Epithelial cell of esophagus (primary cell): ENCODE measurements at regions not wholly inside any gene's neighbourhood (a gene's known extent, or its start where the extent isn't known, plus 50 kb on each side); places are given as distances from the start of the nearest gene placed in this dataset.
"Not testable (repeated sequence)": the region's sequence is repeated elsewhere in the genome, so short reads cannot be mapped to it uniquely, and the experiment has no call there.

Source experiments
- DNase-seq: peaks from one replicate; pipeline ENCODE4 v3.0.0; 2010; ENCODE audit warnings: low read depth
- H3K4me3 ChIP-seq: 2 replicates; pipeline ENCODE4 v1.5.1; 2011; ENCODE audit warnings: mild to moderate bottlenecking, low read length, control low read depth
- CTCF ChIP-seq: IDR thresholded peaks from 2 replicates; pipeline ENCODE4 v1.5.1; 2011; ENCODE audit warnings: low read depth, mild to moderate bottlenecking, low read length, control low read depth, inconsistent platforms; ENCODE audit not compliant: insufficient read depth; ENCODE audit errors: missing control alignments

- not testable (repeated sequence) for DNase-seq, H3K4me3 ChIP-seq
Measured at GRCh38 chr7:6990426-6991152, 164.5 kb upstream of the CCZ1B start.

DNA sequence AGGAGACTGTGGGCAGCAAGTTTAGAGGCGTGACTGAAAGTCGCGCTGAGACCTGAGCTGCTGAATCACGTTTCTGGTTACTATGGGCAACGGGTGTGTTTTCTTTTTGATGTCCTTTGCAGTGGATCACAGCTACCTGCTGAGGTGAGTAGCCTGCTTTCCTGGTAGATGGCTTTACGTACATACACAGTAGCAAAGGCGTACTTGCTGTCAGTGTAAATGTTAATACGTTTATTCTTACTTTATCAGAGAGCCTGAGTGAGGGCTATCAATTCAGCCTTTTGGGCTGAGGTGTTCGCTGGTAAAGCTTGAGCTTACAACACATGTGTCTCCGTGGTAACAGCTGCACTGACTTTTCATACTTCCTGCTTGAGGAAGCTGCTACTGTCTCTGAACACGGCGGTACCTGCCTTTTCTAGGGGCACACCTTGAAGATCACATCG lies 165.1 kb upstream of the CCZ1B start:
- not testable (repeated sequence) for H3K4me3 ChIP-seq
- DNase-seq, result peak; percentile 88

DNA sequence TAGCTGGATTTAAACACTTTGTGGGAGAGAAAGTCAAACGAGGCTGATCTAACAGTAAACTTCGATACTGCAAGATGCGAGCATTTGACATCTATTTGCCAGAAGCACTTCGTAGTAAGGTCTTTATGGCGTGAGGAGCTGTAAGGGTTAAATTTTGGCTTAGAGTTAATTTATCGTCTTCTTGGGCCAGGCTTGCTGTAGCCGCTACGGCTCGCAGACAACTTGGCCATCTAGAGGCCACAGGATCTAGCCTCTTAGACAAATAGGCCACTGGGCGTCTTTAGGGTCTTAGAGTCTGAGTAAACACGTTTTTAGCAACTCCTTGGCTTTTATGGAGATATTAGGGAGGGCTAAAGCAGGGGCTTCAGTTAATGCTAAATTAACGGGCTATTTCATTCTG lies 165.6 kb upstream of the CCZ1B start:
- not testable (repeated sequence) for H3K4me3 ChIP-seq

DNA sequence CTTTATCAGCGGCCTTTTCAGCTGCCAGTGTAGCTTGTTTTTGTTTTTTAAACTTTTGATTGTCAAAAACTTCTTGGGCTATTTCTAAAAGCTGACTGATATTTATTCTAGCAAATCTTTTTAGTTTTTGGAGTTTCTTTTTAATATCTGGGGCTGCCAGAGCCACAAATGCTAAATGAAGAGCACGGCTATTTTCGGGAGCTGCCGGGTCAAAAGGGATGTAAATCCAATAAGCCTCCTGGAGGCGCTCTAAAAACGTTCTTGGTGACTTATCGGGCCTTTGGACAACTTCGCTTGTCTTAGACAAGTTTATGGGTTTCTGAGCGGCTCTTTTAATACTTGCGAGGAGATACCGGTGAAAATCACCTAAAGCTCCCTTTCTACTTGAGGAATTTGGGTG lies 166.1 kb upstream of the CCZ1B start:
- DNase-seq, H3K4me3 ChIP-seq: not testable (repeated sequence)

More for the DNA sequence above, 165.6 kb upstream of the CCZ1B start:
- DNase-seq, result not testable (repeated sequence)

DNA sequence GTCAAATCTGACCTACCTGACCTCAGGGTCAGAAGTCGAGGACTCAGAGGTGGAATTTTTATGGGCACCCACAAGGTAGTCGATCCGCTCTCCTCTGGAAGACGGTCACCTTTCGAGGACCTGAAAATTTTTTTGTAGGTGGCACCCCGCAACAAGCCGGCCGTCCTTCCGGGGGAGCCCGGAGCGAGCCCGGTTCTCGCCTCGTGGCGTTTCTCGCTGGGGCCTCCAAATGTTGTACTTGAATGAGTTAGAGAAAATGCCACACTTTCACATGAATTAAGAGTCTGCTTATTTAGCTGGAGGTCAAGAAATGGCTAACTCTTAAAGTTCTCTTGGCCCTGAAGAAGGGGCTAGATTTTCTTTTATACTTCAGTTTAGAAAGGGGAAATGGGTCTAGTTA lies 169.0 kb upstream of the CCZ1B start:
- DNase-seq, H3K4me3 ChIP-seq: not testable (repeated sequence)

DNA sequence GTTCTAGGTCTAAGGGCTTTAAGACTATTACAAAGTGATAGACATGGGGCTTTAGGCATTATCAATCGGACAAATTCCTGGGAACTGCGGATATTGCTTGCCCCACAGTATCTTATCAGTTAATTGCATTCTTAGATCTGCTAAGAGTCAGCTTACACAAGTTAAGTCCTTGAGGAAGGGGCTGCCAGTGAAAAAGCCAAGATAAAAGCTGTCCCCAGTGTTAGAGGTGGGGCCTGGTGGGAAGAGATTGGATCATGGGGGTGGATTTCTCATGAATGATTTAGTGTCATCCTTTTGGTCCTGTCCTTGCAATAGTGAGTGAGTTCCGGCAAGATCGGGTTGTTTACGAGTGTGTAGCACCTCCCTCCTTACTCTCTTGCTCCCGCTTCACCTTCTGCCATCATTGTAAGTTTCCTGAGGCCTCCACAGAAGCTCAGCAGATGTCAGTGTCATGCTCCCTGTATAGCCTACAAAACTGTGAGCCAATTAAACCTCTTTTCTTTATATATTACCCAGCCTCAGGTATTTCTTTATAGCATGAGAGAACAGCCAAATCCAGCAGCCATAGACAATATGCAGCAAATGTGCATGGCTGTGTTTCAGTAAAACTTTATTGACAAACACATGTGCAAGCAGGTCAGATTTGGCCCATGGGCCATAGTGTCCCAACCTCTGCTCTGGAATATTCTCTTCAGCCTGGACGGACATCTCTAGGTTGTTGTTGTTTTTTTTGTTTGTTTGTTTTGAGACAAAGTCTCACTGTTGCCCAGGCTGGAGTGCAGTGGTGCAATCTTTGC lies 169.6 kb upstream of the CCZ1B start:
- H3K4me3 ChIP-seq, DNase-seq: not testable (repeated sequence)

DNA sequence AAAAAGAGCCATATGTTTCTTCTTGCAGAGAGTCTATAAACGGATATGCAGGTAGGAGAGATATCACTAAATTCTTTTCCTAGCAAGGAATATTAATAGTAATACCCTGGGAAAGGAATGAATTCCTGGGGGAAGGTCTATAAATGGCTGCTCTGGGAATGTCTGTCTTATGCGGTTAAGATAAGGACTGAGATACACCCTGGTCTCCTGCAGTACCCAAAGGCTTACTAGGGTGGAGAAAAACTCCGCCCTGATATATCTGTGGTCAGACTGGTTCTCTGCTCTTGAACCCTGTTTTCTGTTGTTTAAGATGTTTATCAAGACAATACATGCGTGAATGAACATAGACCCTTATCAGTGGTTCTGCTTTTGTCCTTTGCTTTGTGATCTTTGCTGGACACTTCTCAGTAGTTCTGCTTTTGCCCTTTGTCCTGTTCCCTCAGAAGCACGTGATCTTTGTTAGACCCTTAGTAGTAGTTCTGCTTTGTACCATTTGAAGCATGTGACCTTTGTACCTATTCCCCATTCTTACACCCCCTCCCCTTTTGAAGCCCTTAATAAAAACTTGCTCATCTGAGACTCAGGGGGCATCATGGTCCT lies 173.1 kb upstream of the CCZ1B start:
- DNase-seq, H3K4me3 ChIP-seq: not testable (repeated sequence)

DNA sequence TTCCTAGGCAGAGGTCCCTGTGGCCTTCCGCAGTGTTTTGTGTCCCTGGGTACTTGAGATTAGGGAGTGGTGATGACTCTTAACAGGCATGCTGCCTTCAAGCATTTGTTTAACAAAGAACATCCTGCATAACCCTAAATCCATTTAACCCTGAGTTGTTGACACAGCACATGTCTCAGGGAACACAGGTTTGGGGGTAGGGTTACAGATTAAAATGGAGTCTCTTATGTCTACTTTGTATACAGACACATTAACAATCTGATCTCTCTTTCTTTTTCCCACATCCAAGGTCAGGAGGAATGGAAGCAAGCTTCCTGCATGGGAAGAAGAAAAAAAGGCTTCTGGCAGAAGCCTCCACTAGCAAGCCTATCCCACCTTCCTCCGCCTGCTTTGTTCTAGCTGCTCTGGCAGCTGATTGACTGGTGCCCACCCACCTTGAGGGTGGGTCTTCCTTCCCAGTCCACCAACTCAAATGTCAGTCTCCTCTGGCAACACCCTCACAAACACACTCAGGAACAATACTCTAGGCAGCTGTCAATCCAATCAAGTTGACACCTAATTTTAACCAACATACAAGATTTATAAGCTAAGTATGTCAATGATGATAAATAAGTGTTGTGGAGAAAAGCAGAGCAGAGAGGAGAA lies 176.5 kb upstream of the CCZ1B start:
- DNase-seq, result no peak
- no peak for TF ChIP-seq CTCF

DNA sequence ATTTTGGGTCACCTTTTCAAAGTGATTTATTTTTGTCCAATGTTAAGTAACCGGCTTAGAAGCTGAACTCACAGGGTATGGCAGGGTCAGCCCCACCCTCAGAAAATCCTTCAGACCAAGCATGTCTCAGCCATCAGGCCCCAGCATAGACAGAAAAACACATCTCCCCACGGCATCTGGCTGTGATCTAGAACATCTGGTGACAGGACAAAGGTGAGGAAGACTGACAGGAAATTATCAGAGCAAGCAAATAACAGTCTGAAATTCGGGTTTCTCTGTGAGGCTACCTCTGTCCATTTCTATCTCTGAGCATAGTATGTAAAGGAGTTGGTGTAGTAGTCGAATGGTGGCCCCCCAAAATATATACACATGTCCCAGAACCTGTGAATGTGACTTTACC lies 177.0 kb upstream of the C1GALT1 start:
- no peak for DNase-seq
- TF ChIP-seq CTCF, result no peak
- no peak overlapping the region for H3K4me3 ChIP-seq

More for the DNA sequence above, 176.5 kb upstream of the CCZ1B start:
- no peak overlapping the region for H3K4me3 ChIP-seq

DNA sequence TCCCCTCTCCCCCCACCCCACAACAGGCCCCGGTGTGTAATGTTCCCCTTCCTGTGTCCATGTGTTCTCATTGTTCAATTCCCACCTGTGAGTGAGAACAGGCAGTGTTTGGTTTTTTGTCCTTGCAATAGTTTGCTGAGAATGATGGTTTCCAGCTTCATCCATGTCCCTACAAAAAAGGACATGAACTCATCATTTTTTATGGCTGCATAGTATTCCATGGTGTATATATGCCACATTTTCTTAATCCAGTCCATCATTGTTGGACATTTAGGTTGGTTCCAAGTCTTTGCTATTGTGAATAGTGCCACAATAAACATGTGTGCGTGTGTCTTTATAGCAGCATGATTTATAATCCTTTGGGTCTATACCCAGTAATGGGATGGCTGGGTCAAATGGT lies 176.4 kb upstream of the C1GALT1 start:
- not testable (repeated sequence) for H3K4me3 ChIP-seq

DNA sequence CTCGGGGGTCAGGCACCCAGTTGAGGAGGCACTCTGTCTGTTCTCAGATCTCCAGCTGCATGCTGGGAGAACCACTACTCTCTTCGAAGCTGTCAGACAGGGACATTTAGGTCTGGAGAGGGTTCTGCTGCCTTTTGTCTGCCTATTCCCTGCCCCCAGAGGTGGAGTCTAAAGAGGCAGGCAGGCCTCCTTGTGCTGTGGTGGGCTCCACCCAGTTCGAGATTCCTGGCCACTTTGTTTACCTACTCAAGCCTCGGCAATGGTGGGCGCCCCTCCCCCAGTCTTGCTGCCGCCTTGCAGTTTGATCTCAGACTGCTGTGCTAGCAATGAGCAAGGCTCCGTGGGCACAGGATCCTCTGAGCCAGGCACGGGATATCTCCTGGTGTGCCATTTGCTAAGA lies 171.1 kb upstream of the C1GALT1 start:
- not testable (repeated sequence) for DNase-seq, H3K4me3 ChIP-seq

More for the DNA sequence above, 176.4 kb upstream of the C1GALT1 start:
- not testable (repeated sequence) for DNase-seq

- H3K4me3 ChIP-seq, DNase-seq: not testable (repeated sequence)
Measured at GRCh38 chr7:7011751-7012150, 170.6 kb upstream of the C1GALT1 start.
